DND-41 (cell line): ENCODE measurements at regions not wholly inside any gene's neighbourhood (a gene's known extent, or its start where the extent isn't known, plus 50 kb on each side); places are given as distances from the start of the nearest gene placed in this dataset.

Experiments
- CTCF ChIP-seq: IDR thresholded peaks from 2 replicates; pipeline ENCODE4 v1.5.1; 2012; ENCODE audit warnings: borderline replicate concordance, low read length, moderate library complexity, mild to moderate bottlenecking; ENCODE audit not compliant: poor library complexity, severe bottlenecking; ENCODE audit errors: extremely low read depth
- EZH2 ChIP-seq: IDR thresholded peaks from 3 replicates; pipeline ENCODE4 v1.6.1; 2012; ENCODE audit warnings: borderline replicate concordance, low read depth, mild to moderate bottlenecking, moderate library complexity, low read length, inconsistent platforms; ENCODE audit not compliant: severe bottlenecking

GRCh38 chr9:135187365-135187764 lies 99.9 kb downstream of the OLFM1 start:
- TF ChIP-seq CTCF (no peak), EZH2 (no peak)
